ENCODE measurements at regions not wholly inside any gene's neighbourhood (a gene's known extent, or its start where the extent isn't known, plus 50 kb on each side); places are given as distances from the start of the nearest gene placed in this dataset.

- Histone ChIP-seq H3K79me2 (replicated peaks; ENCODE audit: insufficient read depth) (no peaks in the 10 kb centered on the region), H3K4me2 (no peak overlapping the region), H3K4me1 (ENCODE audit: insufficient read depth) (no peaks in the 10 kb centered on the region), H4K20me1 (replicated peaks; ENCODE audit: insufficient read depth) (no peaks in the 10 kb centered on the region), H3K9me2 (ENCODE audit: insufficient read depth) (no peaks in the 10 kb centered on the region), H3K36me3 (ENCODE audit: insufficient read depth) (no peaks in the 10 kb centered on the region), H2AFZ (peak overlapping the region; percentile 86; the same call in 1 of the 2 replicates), H3K27me3 (ENCODE audit: insufficient read depth) (no peaks in the 10 kb centered on the region), H3K27ac (ENCODE audit: low read depth) (no peak overlapping the region), H3K4me3 (no peak overlapping the region), H3F3A (replicated peaks; ENCODE audit: low read depth) (no peaks in the 10 kb centered on the region)
- H3K9me3 Mint-ChIP-seq = no peaks in the 10 kb centered on the region
- no peak for DNase-seq (ENCODE audit: low spot score)
- H3K4me1 Mint-ChIP-seq = no peaks in the 10 kb centered on the region
- ATAC-seq = no peak
- no peak overlapping the region for H3K27ac Mint-ChIP-seq
- H3K36me3 Mint-ChIP-seq (ENCODE audit: low read depth) = no peaks in the 10 kb centered on the region
- TF ChIP-seq CTCF (conservative IDR thresholded peaks at IDR 0.05; ENCODE audit: low read depth in 2 of 2) (no peak), STAT1 (IDR thresholded peaks at IDR 0.05; ENCODE audit: unreplicated experiment) (no peak), POLR2AphosphoS5 (IDR thresholded peaks at IDR 0.05; ENCODE audit: low read depth) (no peak), NANOG (IDR thresholded peaks at IDR 0.05; ENCODE audit: borderline replicate concordance) (no peak), ZNF114 (CRISPR knock-in tag; IDR thresholded peaks at IDR 0.05) (no peak), CREB1 (CRISPR knock-in tag; IDR thresholded peaks at IDR 0.05; ENCODE audit: low read depth) (no peak)
- TF ChIP-seq, protein P1, sequence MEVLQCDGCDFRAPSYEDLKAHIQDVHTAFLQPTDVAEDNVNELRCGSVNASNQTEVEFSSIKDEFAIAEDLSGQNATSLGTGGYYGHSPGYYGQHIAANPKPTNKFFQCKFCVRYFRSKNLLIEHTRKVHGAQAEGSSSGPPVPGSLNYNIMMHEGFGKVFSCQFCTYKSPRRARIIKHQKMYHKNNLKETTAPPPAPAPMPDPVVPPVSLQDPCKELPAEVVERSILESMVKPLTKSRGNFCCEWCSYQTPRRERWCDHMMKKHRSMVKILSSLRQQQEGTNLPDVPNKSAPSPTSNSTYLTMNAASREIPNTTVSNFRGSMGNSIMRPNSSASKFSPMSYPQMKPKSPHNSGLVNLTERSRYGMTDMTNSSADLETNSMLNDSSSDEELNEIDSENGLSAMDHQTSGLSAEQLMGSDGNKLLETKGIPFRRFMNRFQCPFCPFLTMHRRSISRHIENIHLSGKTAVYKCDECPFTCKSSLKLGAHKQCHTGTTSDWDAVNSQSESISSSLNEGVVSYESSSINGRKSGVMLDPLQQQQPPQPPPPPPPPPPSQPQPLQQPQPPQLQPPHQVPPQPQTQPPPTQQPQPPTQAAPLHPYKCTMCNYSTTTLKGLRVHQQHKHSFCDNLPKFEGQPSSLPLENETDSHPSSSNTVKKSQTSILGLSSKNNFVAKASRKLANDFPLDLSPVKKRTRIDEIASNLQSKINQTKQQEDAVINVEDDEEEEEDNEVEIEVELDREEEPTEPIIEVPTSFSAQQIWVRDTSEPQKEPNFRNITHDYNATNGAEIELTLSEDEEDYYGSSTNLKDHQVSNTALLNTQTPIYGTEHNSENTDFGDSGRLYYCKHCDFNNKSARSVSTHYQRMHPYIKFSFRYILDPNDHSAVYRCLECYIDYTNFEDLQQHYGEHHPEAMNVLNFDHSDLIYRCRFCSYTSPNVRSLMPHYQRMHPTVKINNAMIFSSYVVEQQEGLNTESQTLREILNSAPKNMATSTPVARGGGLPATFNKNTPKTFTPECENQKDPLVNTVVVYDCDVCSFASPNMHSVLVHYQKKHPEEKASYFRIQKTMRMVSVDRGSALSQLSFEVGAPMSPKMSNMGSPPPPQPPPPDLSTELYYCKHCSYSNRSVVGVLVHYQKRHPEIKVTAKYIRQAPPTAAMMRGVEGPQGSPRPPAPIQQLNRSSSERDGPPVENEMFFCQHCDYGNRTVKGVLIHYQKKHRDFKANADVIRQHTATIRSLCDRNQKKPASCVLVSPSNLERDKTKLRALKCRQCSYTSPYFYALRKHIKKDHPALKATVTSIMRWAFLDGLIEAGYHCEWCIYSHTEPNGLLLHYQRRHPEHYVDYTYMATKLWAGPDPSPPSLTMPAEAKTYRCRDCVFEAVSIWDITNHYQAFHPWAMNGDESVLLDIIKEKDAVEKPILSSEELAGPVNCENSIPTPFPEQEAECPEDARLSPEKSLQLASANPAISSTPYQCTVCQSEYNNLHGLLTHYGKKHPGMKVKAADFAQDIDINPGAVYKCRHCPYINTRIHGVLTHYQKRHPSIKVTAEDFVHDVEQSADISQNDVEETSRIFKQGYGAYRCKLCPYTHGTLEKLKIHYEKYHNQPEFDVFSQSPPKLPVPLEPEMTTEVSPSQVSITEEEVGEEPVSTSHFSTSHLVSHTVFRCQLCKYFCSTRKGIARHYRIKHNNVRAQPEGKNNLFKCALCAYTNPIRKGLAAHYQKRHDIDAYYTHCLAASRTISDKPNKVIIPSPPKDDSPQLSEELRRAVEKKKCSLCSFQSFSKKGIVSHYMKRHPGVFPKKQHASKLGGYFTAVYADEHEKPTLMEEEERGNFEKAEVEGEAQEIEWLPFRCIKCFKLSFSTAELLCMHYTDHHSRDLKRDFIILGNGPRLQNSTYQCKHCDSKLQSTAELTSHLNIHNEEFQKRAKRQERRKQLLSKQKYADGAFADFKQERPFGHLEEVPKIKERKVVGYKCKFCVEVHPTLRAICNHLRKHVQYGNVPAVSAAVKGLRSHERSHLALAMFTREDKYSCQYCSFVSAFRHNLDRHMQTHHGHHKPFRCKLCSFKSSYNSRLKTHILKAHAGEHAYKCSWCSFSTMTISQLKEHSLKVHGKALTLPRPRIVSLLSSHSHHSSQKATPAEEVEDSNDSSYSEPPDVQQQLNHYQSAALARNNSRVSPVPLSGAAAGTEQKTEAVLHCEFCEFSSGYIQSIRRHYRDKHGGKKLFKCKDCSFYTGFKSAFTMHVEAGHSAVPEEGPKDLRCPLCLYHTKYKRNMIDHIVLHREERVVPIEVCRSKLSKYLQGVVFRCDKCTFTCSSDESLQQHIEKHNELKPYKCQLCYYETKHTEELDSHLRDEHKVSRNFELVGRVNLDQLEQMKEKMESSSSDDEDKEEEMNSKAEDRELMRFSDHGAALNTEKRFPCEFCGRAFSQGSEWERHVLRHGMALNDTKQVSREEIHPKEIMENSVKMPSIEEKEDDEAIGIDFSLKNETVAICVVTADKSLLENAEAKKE (CRISPR knock-in tag; IDR thresholded peaks at IDR 0.05) = no peak
- H3K27me3 Mint-ChIP-seq (ENCODE audit: insufficient read depth, low read depth, poor library complexity) = no peaks in the 10 kb centered on the region
- no peak overlapping the region for H3K4me3 Mint-ChIP-seq
These were observed 66.1 kb upstream of the MEIS2 start for GRCh38 chr15:37166402-37166801.

All from GM23338 (cell line).